SH-SY5Y (cell line): ENCODE measurements at regions not wholly inside any gene's neighbourhood (a gene's known extent, or its start where the extent isn't known, plus 50 kb on each side); places are given as distances from the start of the nearest gene placed in this dataset.

Experiments
- GATA2 ChIP-seq: IDR thresholded peaks from 2 replicates; pipeline ENCODE4 v1.6.1; 2011; ENCODE audit warnings: mild to moderate bottlenecking, low read depth, low read length
- GATA3 ChIP-seq: IDR thresholded peaks from 2 replicates; pipeline ENCODE4 v1.6.1; 2011; ENCODE audit warnings: low read depth, mild to moderate bottlenecking, low read length, moderate library complexity

DNA sequence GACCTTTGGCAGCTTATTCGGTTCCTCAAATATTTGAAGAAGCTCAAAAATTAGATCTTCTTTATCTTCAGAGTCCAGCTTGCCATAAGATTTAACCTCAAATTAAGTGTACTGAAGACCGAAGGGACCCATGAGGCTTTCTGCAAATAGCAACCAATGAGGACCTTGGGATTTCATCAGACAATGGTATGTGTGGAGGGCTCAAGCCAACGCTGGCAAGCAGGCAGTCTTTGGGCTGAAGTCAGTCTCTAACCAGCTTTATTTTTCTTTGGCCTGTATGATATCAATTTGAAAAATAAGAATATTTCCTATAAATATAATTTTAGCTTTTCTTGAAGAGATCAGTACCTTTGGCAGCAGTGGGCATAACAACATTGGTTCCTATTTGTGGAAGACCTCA lies 692.7 kb downstream of the MCTP2 start:
- TF ChIP-seq GATA2: no peak
- TF ChIP-seq GATA3: no peak
